ENCODE measurements at regions not wholly inside any gene's neighbourhood (a gene's known extent, or its start where the extent isn't known, plus 50 kb on each side); places are given as distances from the start of the nearest gene placed in this dataset.
A peak's percentile ranks its signal among the peaks of the same experiment; 100 is the strongest.

GRCh38 chr2:38215993-38216392 is 140.0 kb upstream of the CYP1B1 start:
- H3K4ac ChIP-seq (ENCODE audit: low read length) = no peak overlapping the region
- H3K36me3 ChIP-seq (replicated peaks in 1 of 2; ENCODE audit: control insufficient read depth in 2 of 2, insufficient read depth in 2 of 2, low read length in 2 of 2) = no peaks in the 10 kb centered on the region
- H3K18ac ChIP-seq (ENCODE audit: low read length) = no peak overlapping the region
- H2BK5ac ChIP-seq (ENCODE audit: low read length) = no peak overlapping the region
- peaks cover 0 to 8% of the 10 kb centered on the region in 2 donors for H3K9me3 ChIP-seq (replicated peaks in 1 of 2; ENCODE audit: control insufficient read depth in 2 of 2, insufficient read depth in 1 of 2, low read depth in 1 of 2, low read length in 2 of 2)
- H4K91ac ChIP-seq (ENCODE audit: low read depth, low read length, poor library complexity) = no peak overlapping the region
- H3K27ac ChIP-seq (replicated peaks; ENCODE audit: low read length) = no peak overlapping the region
- no peaks in the 10 kb centered on the region for H3K27me3 ChIP-seq (ENCODE audit: control insufficient read depth in 3 of 3, insufficient read depth in 3 of 3, low read depth in 1 of 3, low read length in 3 of 3)
- H3K4me1 ChIP-seq (ENCODE audit: control insufficient read depth in 2 of 2, insufficient read depth in 1 of 2, low read depth in 1 of 2, low read length in 2 of 2) = peaks cover 2 to 22% of the 10 kb centered on the region in 2 donors
- no peak overlapping the region for H2BK12ac ChIP-seq (ENCODE audit: low read length)
- H2AK5ac ChIP-seq (ENCODE audit: low read depth, low read length) = no peak overlapping the region
- H4K8ac ChIP-seq (ENCODE audit: low read depth, low read length) = no peak overlapping the region
- no peak overlapping the region for H2AFZ ChIP-seq (ENCODE audit: low read length)
- H3K23ac ChIP-seq (ENCODE audit: low read depth, low read length, poor library complexity) = no peak overlapping the region
- DNase-seq (ENCODE audit: low spot score) = no peak
- H3K4me3 ChIP-seq (ENCODE audit: low read length in 2 of 2) = no peak overlapping the region
- H3K14ac ChIP-seq (ENCODE audit: low read length) = no peak overlapping the region
- no peak overlapping the region for H2BK15ac ChIP-seq (ENCODE audit: low read length)
- H3K79me1 ChIP-seq (ENCODE audit: low read depth, low read length) = no peaks in the 10 kb centered on the region
- no peak overlapping the region for H3K9ac ChIP-seq (ENCODE audit: low read depth, low read length, poor library complexity)
- H2BK120ac ChIP-seq (ENCODE audit: low read depth, low read length) = no peak overlapping the region
- H3K4me2 ChIP-seq (ENCODE audit: insufficient read depth, low read length, poor library complexity, severe bottlenecking) = no peak overlapping the region

DNA sequence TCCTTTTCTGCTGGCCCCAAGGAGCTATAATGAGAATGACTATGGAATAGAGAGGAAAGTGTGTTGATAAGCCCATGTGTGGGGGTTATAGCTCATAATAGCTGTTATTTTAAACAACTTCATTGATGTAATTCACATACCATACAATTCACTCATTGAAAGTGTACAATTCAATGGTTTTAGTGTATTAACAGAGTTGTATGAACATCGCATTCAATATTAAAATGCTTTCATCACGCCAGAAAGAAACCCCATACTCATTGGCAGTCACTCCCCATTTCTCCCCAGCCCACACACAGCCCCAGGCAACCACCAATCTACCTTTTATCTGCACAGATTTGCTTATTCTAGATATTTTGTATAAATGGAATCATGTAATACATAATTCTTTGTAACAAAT is 139.6 kb upstream of the CYP1B1 start:
- H3K36me3 ChIP-seq (replicated peaks in 1 of 2; ENCODE audit: control insufficient read depth in 2 of 2, insufficient read depth in 2 of 2, low read length in 2 of 2) = no peaks in the 10 kb centered on the region
- no peak overlapping the region for H2BK5ac ChIP-seq (ENCODE audit: low read length)
- no CpG with 5 or more reads among the region's 2 CpGs for WGBS, 2 donors (ENCODE audit: extremely low coverage in 2 of 2, insufficient read length in 2 of 2, insufficient replicate concordance in 1 of 2)

GRCh38 chr2:38214209-38214717 is 138.3 kb upstream of the CYP1B1 start:
- H3K27ac ChIP-seq (replicated peaks; ENCODE audit: low read length) = no peak overlapping the region
- no peak overlapping the region for H4K8ac ChIP-seq (ENCODE audit: low read depth, low read length)
- no peak overlapping the region for H2BK120ac ChIP-seq (ENCODE audit: low read depth, low read length)
- no peak overlapping the region for H2BK12ac ChIP-seq (ENCODE audit: low read length)
- peak; percentile 14 for DNase-seq (ENCODE audit: low spot score)
- no peak overlapping the region for H3K4ac ChIP-seq (ENCODE audit: low read length)
- H2AFZ ChIP-seq (ENCODE audit: low read length) = no peak overlapping the region
- H3K4me3 ChIP-seq (ENCODE audit: low read length in 2 of 2) = no peak overlapping the region
- no peak overlapping the region for H2AK5ac ChIP-seq (ENCODE audit: low read depth, low read length)
- H3K9me3 ChIP-seq (replicated peaks in 1 of 2; ENCODE audit: control insufficient read depth in 2 of 2, insufficient read depth in 1 of 2, low read depth in 1 of 2, low read length in 2 of 2) = peaks cover 0 to 5% of the 10 kb centered on the region in 2 donors
- H3K18ac ChIP-seq (ENCODE audit: low read length) = no peak overlapping the region
- H3K4me2 ChIP-seq (ENCODE audit: insufficient read depth, low read length, poor library complexity, severe bottlenecking) = no peak overlapping the region
- no peak overlapping the region for H3K9ac ChIP-seq (ENCODE audit: low read depth, low read length, poor library complexity)
- no peak overlapping the region for H2BK15ac ChIP-seq (ENCODE audit: low read length)
- no peaks in the 10 kb centered on the region for H3K36me3 ChIP-seq (replicated peaks in 1 of 2; ENCODE audit: control insufficient read depth in 2 of 2, insufficient read depth in 2 of 2, low read length in 2 of 2)
- H2BK5ac ChIP-seq (ENCODE audit: low read length) = no peak overlapping the region
- H4K91ac ChIP-seq (ENCODE audit: low read depth, low read length, poor library complexity) = no peak overlapping the region
- H3K14ac ChIP-seq (ENCODE audit: low read length) = no peak overlapping the region
- H3K4me1 ChIP-seq (ENCODE audit: control insufficient read depth in 2 of 2, insufficient read depth in 1 of 2, low read depth in 1 of 2, low read length in 2 of 2) = peaks cover 2 to 22% of the 10 kb centered on the region in 2 donors
- no peak overlapping the region for H3K23ac ChIP-seq (ENCODE audit: low read depth, low read length, poor library complexity)
- no CpG with 5 or more reads among the region's 5 CpGs for WGBS, 2 donors (ENCODE audit: extremely low coverage in 2 of 2, insufficient read length in 2 of 2, insufficient replicate concordance in 1 of 2)
- no peaks in the 10 kb centered on the region for H3K27me3 ChIP-seq (ENCODE audit: control insufficient read depth in 3 of 3, insufficient read depth in 3 of 3, low read depth in 1 of 3, low read length in 3 of 3)
- H3K79me1 ChIP-seq (ENCODE audit: low read depth, low read length) = no peaks in the 10 kb centered on the region

More for the DNA sequence above, 139.6 kb upstream of the CYP1B1 start:
- Histone ChIP-seq H2BK15ac (ENCODE audit: low read length) (no peak overlapping the region), H3K9me3 (replicated peaks in 1 of 2; ENCODE audit: control insufficient read depth in 2 of 2, insufficient read depth in 1 of 2, low read depth in 1 of 2, low read length in 2 of 2) (peaks cover 0 to 8% of the 10 kb centered on the region in 2 donors), H3K4me1 (ENCODE audit: control insufficient read depth in 2 of 2, insufficient read depth in 1 of 2, low read depth in 1 of 2, low read length in 2 of 2) (peaks cover 2 to 22% of the 10 kb centered on the region in 2 donors), H3K18ac (ENCODE audit: low read length) (no peak overlapping the region), H3K4me3 (ENCODE audit: low read length in 2 of 2) (no peak overlapping the region), H3K14ac (ENCODE audit: low read length) (no peak overlapping the region), H3K9ac (ENCODE audit: low read depth, low read length, poor library complexity) (no peak overlapping the region), H4K8ac (ENCODE audit: low read depth, low read length) (no peak overlapping the region), H3K27me3 (ENCODE audit: control insufficient read depth in 3 of 3, insufficient read depth in 3 of 3, low read depth in 1 of 3, low read length in 3 of 3) (no peaks in the 10 kb centered on the region), H2AK5ac (ENCODE audit: low read depth, low read length) (no peak overlapping the region), H2BK12ac (ENCODE audit: low read length) (no peak overlapping the region), H3K4me2 (ENCODE audit: insufficient read depth, low read length, poor library complexity, severe bottlenecking) (no peak overlapping the region), H2BK120ac (ENCODE audit: low read depth, low read length) (no peak overlapping the region), H3K4ac (ENCODE audit: low read length) (no peak overlapping the region), H2AFZ (ENCODE audit: low read length) (no peak overlapping the region), H3K79me1 (ENCODE audit: low read depth, low read length) (no peaks in the 10 kb centered on the region), H3K27ac (replicated peaks; ENCODE audit: low read length) (no peak overlapping the region), H4K91ac (ENCODE audit: low read depth, low read length, poor library complexity) (no peak overlapping the region), H3K23ac (ENCODE audit: low read depth, low read length, poor library complexity) (no peak overlapping the region)
- DNase-seq (ENCODE audit: low spot score) = no peak

- Histone ChIP-seq H3K4me1 (ENCODE audit: control insufficient read depth in 2 of 2, insufficient read depth in 1 of 2, low read depth in 1 of 2, low read length in 2 of 2) (peaks cover 2 to 19% of the 10 kb centered on the region in 2 donors), H2BK15ac (ENCODE audit: low read length) (no peak overlapping the region), H3K23ac (ENCODE audit: low read depth, low read length, poor library complexity) (no peak overlapping the region), H3K36me3 (replicated peaks in 1 of 2; ENCODE audit: control insufficient read depth in 2 of 2, insufficient read depth in 2 of 2, low read length in 2 of 2) (no peaks in the 10 kb centered on the region), H3K9me3 (replicated peaks in 1 of 2; ENCODE audit: control insufficient read depth in 2 of 2, insufficient read depth in 1 of 2, low read depth in 1 of 2, low read length in 2 of 2) (peaks cover 0 to 5% of the 10 kb centered on the region in 2 donors), H3K18ac (ENCODE audit: low read length) (no peak overlapping the region), H3K9ac (ENCODE audit: low read depth, low read length, poor library complexity) (no peak overlapping the region), H4K91ac (ENCODE audit: low read depth, low read length, poor library complexity) (no peak overlapping the region), H3K4me2 (ENCODE audit: insufficient read depth, low read length, poor library complexity, severe bottlenecking) (no peak overlapping the region), H2BK120ac (ENCODE audit: low read depth, low read length) (no peak overlapping the region), H2AFZ (ENCODE audit: low read length) (no peak overlapping the region), H2BK12ac (ENCODE audit: low read length) (no peak overlapping the region), H2AK5ac (ENCODE audit: low read depth, low read length) (no peak overlapping the region), H3K14ac (ENCODE audit: low read length) (no peak overlapping the region), H3K4ac (ENCODE audit: low read length) (no peak overlapping the region), H3K4me3 (ENCODE audit: low read length in 2 of 2) (no peak overlapping the region), H4K8ac (ENCODE audit: low read depth, low read length) (no peak overlapping the region), H3K27ac (replicated peaks; ENCODE audit: low read length) (no peak overlapping the region), H3K79me1 (ENCODE audit: low read depth, low read length) (no peaks in the 10 kb centered on the region), H2BK5ac (ENCODE audit: low read length) (no peak overlapping the region), H3K27me3 (ENCODE audit: control insufficient read depth in 3 of 3, insufficient read depth in 3 of 3, low read depth in 1 of 3, low read length in 3 of 3) (no peaks in the 10 kb centered on the region)
- DNase-seq (ENCODE audit: low spot score) = no peak
- WGBS, 2 donors (ENCODE audit: extremely low coverage in 2 of 2, insufficient read length in 2 of 2, insufficient replicate concordance in 1 of 2) = 100% methylated on average over 1 of the region's 4 CpGs; no CpG with 5 or more reads in 1 of the 2 donors
Observed at GRCh38 chr2:38213619-38214167, 137.7 kb upstream of the CYP1B1 start.

All from neuronal stem cell (in vitro differentiated cells).